Thyroid gland (tissue), 4 donors: ENCODE measurements at regions not wholly inside any gene's neighbourhood (a gene's known extent, or its start where the extent isn't known, plus 50 kb on each side); places are given as distances from the start of the nearest gene placed in this dataset.

Experiments used
- CTCF ChIP-seq, 6 experiments: fragments of 200-600 bp in 3 of 6; fragments of 450-650 bp in 3 of 6; sonication (generic) in 3 of 6; IDR thresholded peaks; one replicate each; pipeline ENCODE4 v1.5.1; 2016 to 2019; ENCODE audit warnings: antibody characterized with exemption in 6 of 6, mild to moderate bottlenecking in 2 of 6, inconsistent platforms in 1 of 6, moderate library complexity in 1 of 6
- POLR2A ChIP-seq, 2 donors: fragments of 450-650 bp; IDR thresholded peaks; one replicate each; pipeline ENCODE4 v1.6.1; 2017; ENCODE audit warnings: antibody characterized with exemption in 2 of 2, mild to moderate bottlenecking in 2 of 2, moderate library complexity in 1 of 2

GRCh38 chr18:67644226-67644625, 127.7 kb upstream of the DSEL start:
- no peak for TF ChIP-seq CTCF (IDR thresholded peaks at IDR 0.05)
- TF ChIP-seq POLR2A (IDR thresholded peaks at IDR 0.05) = no peak
